Sigmoid colon (tissue), 6 donors: ENCODE measurements at regions not wholly inside any gene's neighbourhood (a gene's known extent, or its start where the extent isn't known, plus 50 kb on each side); places are given as distances from the start of the nearest gene placed in this dataset.

Source experiments
- DNase-seq: peaks from one replicate; pipeline ENCODE4 v3.0.0-alpha.2; 2019
- H3K27ac ChIP-seq, 4 donors: fragments of 200-600 bp; sonication (generic); one replicate each; pipeline ENCODE4 v1.5.1; 2016 to 2019; ENCODE audit warnings: mild to moderate bottlenecking in 1 of 4
- H3K27me3 ChIP-seq, 3 donors: fragments of 200-600 bp; sonication (generic); one replicate each; pipeline ENCODE4 v1.5.1; 2019; ENCODE audit warnings: mild to moderate bottlenecking in 1 of 3
- H3K36me3 ChIP-seq, 4 donors: fragments of 200-600 bp; sonication (generic); one replicate each; pipeline ENCODE4 v1.5.1; 2016 to 2019
- H3K4me1 ChIP-seq, 4 donors: fragments of 200-600 bp; sonication (generic); one replicate each; pipeline ENCODE4 v1.5.1; 2017 to 2019
- H3K4me3 ChIP-seq, 4 donors: fragments of 200-600 bp; sonication (generic); one replicate each; pipeline ENCODE4 v1.5.1; 2017 to 2019; ENCODE audit warnings: mild to moderate bottlenecking in 2 of 4, moderate library complexity in 1 of 4
- H3K9me3 ChIP-seq, 4 donors: fragments of 200-600 bp in 3 of 4; sonication (generic) in 3 of 4; one replicate each; pipeline versions ENCODE4 v1.5.1 to v1.6.1; 2013 to 2019
- EP300 ChIP-seq, 4 donors: sonication (generic); formaldehyde crosslinking; IDR thresholded peaks; one replicate each; pipeline ENCODE4 v1.6.1; 2017; ENCODE audit warnings: antibody characterized with exemption in 4 of 4
- POLR2A ChIP-seq, 2 donors: fragments of 450-650 bp; IDR thresholded peaks; one replicate each; pipeline ENCODE4 v1.6.1; 2016; ENCODE audit warnings: antibody characterized with exemption in 2 of 2, mild to moderate bottlenecking in 2 of 2, moderate library complexity in 2 of 2
- POLR2AphosphoS5 ChIP-seq, 4 donors: sonication (generic); formaldehyde crosslinking; IDR thresholded peaks; one replicate each; pipeline ENCODE4 v1.6.1; 2017; ENCODE audit warnings: antibody characterized with exemption in 4 of 4
- WGBS, 2 donors: extraction: QIAGEN DNeasy Blood & Tissue Kit; methylation state at CpG; one replicate each; pipeline ENCODE4 v1.1.7; 2013; 5-methylcytosine and 5-hydroxymethylcytosine counted together
- intact Hi-C: fragments of 100-400 bp; cut with DNase I; formaldehyde crosslinking; loops from one replicate; pipeline ENCODE4 v1.15.1; 2023
- TF ChIP-seq, protein P1 (sequence below), 4 experiments: fragments of 450-650 bp in 3 of 4; fragments of 200-600 bp in 1 of 4; IDR thresholded peaks; one replicate each; pipeline ENCODE4 v1.5.1; 2016 to 2019; ENCODE audit warnings: antibody characterized with exemption in 4 of 4, mild to moderate bottlenecking in 3 of 4, moderate library complexity in 2 of 4
- donor health status: healthy with polysubstance abuse.
- donor health status: healthy.

DNA sequence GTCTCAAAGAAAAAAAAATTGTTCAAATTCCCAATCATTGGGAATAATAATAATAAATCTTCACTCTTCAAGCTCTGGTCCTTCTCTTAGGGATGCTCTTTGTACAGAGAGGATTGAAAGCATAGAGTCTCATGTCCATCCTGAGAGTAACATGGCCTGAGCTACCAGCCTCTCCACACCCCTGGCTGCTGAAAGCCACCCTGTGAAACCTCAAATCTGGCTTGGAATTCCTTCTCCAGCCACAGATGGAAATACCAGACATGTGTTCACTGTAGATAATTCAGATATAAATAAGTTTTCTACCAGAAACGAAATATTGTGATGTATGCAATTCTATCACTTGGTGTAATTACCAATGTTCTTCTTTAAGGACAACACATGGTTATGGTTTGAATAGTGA, 140.6 kb downstream of the ARSF start:
- intact Hi-C loops, result no loop called here
- H3K27ac ChIP-seq, result no peak overlapping the region
- DNase-seq, result no peak
- H3K27me3 ChIP-seq, result no peaks in the 10 kb centered on the region
- H3K9me3 ChIP-seq, result no peaks in the 10 kb centered on the region
- no peaks in the 10 kb centered on the region for H3K4me1 ChIP-seq
- 55 to 61% methylated on average over 1 of the region's 1 CpG for WGBS, 2 donors
- no peak for TF ChIP-seq POLR2AphosphoS5 (IDR thresholded peaks at IDR 0.05)
- TF ChIP-seq, protein P1, sequence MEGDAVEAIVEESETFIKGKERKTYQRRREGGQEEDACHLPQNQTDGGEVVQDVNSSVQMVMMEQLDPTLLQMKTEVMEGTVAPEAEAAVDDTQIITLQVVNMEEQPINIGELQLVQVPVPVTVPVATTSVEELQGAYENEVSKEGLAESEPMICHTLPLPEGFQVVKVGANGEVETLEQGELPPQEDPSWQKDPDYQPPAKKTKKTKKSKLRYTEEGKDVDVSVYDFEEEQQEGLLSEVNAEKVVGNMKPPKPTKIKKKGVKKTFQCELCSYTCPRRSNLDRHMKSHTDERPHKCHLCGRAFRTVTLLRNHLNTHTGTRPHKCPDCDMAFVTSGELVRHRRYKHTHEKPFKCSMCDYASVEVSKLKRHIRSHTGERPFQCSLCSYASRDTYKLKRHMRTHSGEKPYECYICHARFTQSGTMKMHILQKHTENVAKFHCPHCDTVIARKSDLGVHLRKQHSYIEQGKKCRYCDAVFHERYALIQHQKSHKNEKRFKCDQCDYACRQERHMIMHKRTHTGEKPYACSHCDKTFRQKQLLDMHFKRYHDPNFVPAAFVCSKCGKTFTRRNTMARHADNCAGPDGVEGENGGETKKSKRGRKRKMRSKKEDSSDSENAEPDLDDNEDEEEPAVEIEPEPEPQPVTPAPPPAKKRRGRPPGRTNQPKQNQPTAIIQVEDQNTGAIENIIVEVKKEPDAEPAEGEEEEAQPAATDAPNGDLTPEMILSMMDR (IDR thresholded peaks at IDR 0.05), result no peak
- no peak for TF ChIP-seq EP300 (IDR thresholded peaks at IDR 0.05)
- TF ChIP-seq POLR2A (IDR thresholded peaks at IDR 0.05), result no peak
- H3K36me3 ChIP-seq, result no peaks in the 10 kb centered on the region
- H3K4me3 ChIP-seq, result no peak overlapping the region

DNA sequence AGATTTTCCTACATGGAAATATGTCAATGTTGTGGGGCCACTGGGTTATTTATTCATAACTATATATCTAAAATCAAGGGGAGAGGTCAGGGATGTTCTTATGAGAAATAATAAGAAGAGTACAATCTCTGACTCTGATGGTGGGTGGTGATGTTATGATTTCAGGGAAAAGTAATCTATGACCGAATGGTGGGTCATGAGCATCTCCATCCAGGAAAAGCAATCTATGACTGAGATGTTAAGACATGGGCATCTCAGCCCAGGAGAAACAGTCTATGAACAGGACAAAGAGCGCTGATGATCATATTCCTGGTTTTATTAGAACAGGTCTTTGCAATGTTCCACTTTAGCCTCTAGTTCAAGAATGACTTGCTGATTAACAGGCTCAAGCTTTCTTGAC, 137.1 kb downstream of the ARSF start:
- intact Hi-C loops, result no loop called here
- Histone ChIP-seq H3K27me3 (no peaks in the 10 kb centered on the region), H3K9me3 (no peaks in the 10 kb centered on the region), H3K27ac (no peak overlapping the region), H3K4me3 (no peak overlapping the region), H3K4me1 (no peaks in the 10 kb centered on the region), H3K36me3 (no peaks in the 10 kb centered on the region)
- 91 to 98% methylated on average over 2 of the region's 2 CpGs for whole genome bisulfite sequencing, 2 donors
- DNase-seq, result no peak
- TF ChIP-seq, protein P1 (IDR thresholded peaks at IDR 0.05), result no peak
- TF ChIP-seq EP300 (IDR thresholded peaks at IDR 0.05) (no peak), POLR2AphosphoS5 (IDR thresholded peaks at IDR 0.05) (no peak), POLR2A (IDR thresholded peaks at IDR 0.05) (no peak)

DNA sequence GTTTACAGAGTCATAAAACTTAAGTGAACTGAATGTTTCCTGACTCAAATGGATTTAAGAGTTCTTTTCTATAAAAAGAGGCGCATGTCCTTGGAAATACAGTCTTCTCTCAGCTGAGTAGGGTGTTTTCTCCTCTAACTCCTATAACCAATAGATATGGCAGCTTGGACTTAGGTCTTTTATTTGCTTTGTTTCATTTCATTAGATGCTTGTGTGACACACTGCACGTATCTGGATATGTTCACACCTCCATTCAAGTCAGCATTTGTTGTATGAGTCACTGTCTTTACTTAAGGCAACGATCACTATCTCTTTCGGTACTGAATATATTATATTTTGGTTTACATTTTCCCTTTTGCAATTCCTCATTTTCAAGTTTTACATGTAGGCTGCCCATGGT, 136.6 kb downstream of the ARSF start:
- no peak overlapping the region for H3K4me3 ChIP-seq
- H3K27me3 ChIP-seq, result no peaks in the 10 kb centered on the region
- H3K9me3 ChIP-seq, result no peaks in the 10 kb centered on the region
- no peak for DNase-seq
- H3K4me1 ChIP-seq, result no peaks in the 10 kb centered on the region
- TF ChIP-seq EP300 (IDR thresholded peaks at IDR 0.05), result no peak
- no peak for TF ChIP-seq POLR2AphosphoS5 (IDR thresholded peaks at IDR 0.05)
- TF ChIP-seq, protein P1 (IDR thresholded peaks at IDR 0.05), result no peak
- TF ChIP-seq POLR2A (IDR thresholded peaks at IDR 0.05), result no peak
- intact Hi-C loops, result no loop called here
- H3K27ac ChIP-seq, result no peak overlapping the region
- 14 to 60% methylated on average over 4 of the region's 4 CpGs for WGBS, 2 donors
- H3K36me3 ChIP-seq, result no peaks in the 10 kb centered on the region

DNA sequence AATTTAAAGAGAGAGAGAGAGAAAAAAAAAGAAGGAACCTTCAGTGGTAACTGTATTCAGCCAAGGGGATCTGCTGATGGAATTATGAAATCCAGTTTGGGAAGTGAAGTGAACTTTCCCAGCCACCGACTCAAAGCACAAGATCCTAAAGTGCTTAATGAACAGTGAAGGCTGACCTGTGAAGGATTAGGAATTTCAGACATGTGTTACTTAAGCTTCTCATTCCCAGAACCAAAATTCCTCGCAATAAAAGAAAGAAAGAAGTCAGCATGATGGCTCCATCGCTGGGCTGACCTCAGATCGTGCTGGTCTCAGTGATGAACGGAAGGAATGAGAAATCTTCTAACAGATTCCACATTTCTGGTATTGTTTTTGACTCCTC, 135.2 kb downstream of the ARSF start:
- H3K27ac ChIP-seq, result peak overlapping the region in 2 of 4 donors; percentile 19 to 41

More for the DNA sequence above, 135.2 kb downstream of the ARSF start:
- WGBS, 2 donors, result 79 to 80% methylated on average over 5 of the region's 5 CpGs
- Histone ChIP-seq H3K9me3 (no peaks in the 10 kb centered on the region), H3K36me3 (no peaks in the 10 kb centered on the region), H3K4me1 (no peaks in the 10 kb centered on the region), H3K4me3 (no peak overlapping the region), H3K27me3 (no peaks in the 10 kb centered on the region)
- TF ChIP-seq, protein P1 (IDR thresholded peaks at IDR 0.05), result no peak
- TF ChIP-seq EP300 (IDR thresholded peaks at IDR 0.05), result no peak
- peak in 1 of 4 donors; percentile 4 for TF ChIP-seq POLR2AphosphoS5 (IDR thresholded peaks at IDR 0.05)
- no peak for TF ChIP-seq POLR2A (IDR thresholded peaks at IDR 0.05)
- DNase-seq, result no peak
- intact Hi-C loops, result no loop called here
